ENCODE measurements at regions not wholly inside any gene's neighbourhood (a gene's known extent, or its start where the extent isn't known, plus 50 kb on each side); places are given as distances from the start of the nearest gene placed in this dataset.

DNA sequence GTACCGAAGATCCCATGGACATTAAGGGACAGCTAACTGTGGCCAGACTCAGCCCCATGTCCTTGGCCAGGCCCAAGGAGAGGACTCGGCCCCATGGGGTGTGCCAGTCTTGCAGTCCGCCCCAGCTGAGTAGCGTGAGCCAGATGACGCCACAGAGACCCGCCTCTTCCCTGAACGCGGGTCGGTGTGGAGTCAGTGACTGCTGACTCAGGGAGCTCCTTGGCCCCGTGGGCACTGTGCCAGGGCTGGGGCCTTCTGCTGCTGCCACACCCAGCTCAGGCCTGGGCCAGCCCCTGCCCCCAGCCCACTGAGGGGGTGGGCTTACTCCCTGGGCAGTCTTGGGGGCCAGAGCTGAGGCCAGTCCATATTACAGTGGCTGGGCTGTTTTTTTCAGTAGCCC is 52.8 kb downstream of the PLXNA1 start:
- Histone ChIP-seq H3K27me3 (replicated peaks in 1 of 4; ENCODE audit: control extremely low read depth in 1 of 4, control insufficient read depth in 3 of 4, insufficient read depth in 4 of 4, low read length in 3 of 4) (no peaks in the 10 kb centered on the region), H3K27ac (ENCODE audit: low read length in 2 of 2) (no peak overlapping the region), H3K9me3 (ENCODE audit: control extremely low read depth in 1 of 3, control insufficient read depth in 2 of 3, insufficient read depth in 1 of 3, low read length in 2 of 3) (no peaks in the 10 kb centered on the region), H3K9ac (ENCODE audit: low read length) (no peak overlapping the region), H2AFZ (ENCODE audit: insufficient read depth, low read depth, low read length, poor library complexity, severe bottlenecking) (no peak overlapping the region), H3K4me2 (replicated peaks; ENCODE audit: low read depth, low read length, poor library complexity, severe bottlenecking) (no peak overlapping the region), H3K4me1 (ENCODE audit: control insufficient read depth in 2 of 2, insufficient read depth in 2 of 2, low read length in 2 of 2) (no peaks in the 10 kb centered on the region), H3K36me3 (replicated peaks in 1 of 2; ENCODE audit: control extremely low read depth in 1 of 2, control insufficient read depth in 1 of 2, extremely low read depth in 1 of 2, insufficient read depth in 2 of 2, low read length in 1 of 2) (no peaks in the 10 kb centered on the region), H3K79me2 (ENCODE audit: control insufficient read depth, insufficient read depth, low read length) (no peaks in the 10 kb centered on the region), H3K4me3 (ENCODE audit: control extremely low read depth in 1 of 5, extremely low read depth in 1 of 5, insufficient read depth in 1 of 5, low read depth in 2 of 5, low read length in 4 of 5) (no peak overlapping the region), H4K20me1 (ENCODE audit: control insufficient read depth, insufficient read depth, low read length, poor library complexity, severe bottlenecking) (no peaks in the 10 kb centered on the region)
- no peaks in the 10 kb centered on the region for H3K9me3 Mint-ChIP-seq (ENCODE audit: insufficient read depth)
- H3K27me3 Mint-ChIP-seq: no peaks in the 10 kb centered on the region
- CTCF ChIA-PET: no interaction called here
- no peak overlapping the region for H3K27ac Mint-ChIP-seq
- ATAC-seq (ENCODE audit: low read depth) (no peak), DNase-seq (no peak)
- POLR2A ChIA-PET: no interaction called here
- H3K4me3 Mint-ChIP-seq: no peak overlapping the region
- TF ChIP-seq EZH2 (IDR thresholded peaks at IDR 0.05; ENCODE audit: borderline replicate concordance, insufficient read depth, low read depth, low read length, poor library complexity, severe bottlenecking): no peak
- TF ChIP-seq, protein P1, sequence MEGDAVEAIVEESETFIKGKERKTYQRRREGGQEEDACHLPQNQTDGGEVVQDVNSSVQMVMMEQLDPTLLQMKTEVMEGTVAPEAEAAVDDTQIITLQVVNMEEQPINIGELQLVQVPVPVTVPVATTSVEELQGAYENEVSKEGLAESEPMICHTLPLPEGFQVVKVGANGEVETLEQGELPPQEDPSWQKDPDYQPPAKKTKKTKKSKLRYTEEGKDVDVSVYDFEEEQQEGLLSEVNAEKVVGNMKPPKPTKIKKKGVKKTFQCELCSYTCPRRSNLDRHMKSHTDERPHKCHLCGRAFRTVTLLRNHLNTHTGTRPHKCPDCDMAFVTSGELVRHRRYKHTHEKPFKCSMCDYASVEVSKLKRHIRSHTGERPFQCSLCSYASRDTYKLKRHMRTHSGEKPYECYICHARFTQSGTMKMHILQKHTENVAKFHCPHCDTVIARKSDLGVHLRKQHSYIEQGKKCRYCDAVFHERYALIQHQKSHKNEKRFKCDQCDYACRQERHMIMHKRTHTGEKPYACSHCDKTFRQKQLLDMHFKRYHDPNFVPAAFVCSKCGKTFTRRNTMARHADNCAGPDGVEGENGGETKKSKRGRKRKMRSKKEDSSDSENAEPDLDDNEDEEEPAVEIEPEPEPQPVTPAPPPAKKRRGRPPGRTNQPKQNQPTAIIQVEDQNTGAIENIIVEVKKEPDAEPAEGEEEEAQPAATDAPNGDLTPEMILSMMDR (IDR thresholded peaks at IDR 0.05): no peak
- WGBS (ENCODE audit: insufficient coverage): 80% methylated on average over 10 of the region's 10 CpGs
- intact Hi-C loops (cut with micrococcal nuclease): no loop called here
- no peaks in the 10 kb centered on the region for H3K4me1 Mint-ChIP-seq

DNA sequence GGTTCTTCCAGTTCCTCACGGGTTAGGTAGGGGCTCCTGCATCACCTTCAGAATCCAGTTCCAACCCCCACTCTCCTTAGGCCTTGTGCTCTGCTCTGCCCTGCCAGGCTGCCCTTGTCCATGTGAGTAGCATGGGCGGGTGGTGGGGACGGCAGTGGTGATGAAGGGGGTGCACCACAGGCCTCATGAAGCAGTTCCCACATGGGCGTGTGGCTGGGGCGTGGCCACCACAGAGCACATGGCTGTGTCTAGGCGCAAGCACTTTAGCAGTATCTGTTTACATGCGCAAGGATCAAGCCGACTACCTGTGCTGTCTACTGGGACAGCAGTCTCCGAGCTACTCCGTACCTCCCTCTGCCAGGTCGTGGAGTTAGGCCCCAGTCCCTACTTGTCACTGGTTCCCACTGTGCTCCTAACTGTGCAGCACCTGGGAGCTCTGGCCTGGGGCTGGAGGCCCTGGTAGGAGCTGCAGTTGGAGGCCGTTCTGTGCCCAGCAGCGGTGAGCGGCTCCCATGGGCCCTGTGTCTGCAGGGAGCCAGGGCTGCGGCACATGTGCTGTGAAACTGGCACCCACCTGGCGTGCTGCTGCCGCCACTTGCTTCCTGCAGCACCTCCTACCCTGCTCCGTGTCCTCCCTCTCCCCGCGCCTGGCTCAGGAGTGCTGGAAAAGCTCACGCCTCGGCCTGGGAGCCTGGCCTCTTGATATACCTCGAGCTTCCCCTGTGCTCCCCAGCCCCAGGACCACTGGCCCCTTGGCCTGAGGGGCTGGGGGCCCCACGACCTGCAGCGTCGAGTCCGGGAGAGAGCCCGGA is 53.5 kb downstream of the PLXNA1 start:
- no peak overlapping the region for H3K4me3 Mint-ChIP-seq
- Histone ChIP-seq H4K20me1 (ENCODE audit: control insufficient read depth, insufficient read depth, low read length, poor library complexity, severe bottlenecking) (no peaks in the 10 kb centered on the region), H2AFZ (ENCODE audit: insufficient read depth, low read depth, low read length, poor library complexity, severe bottlenecking) (no peak overlapping the region), H3K4me2 (replicated peaks; ENCODE audit: low read depth, low read length, poor library complexity, severe bottlenecking) (no peak overlapping the region), H3K4me1 (ENCODE audit: control insufficient read depth in 2 of 2, insufficient read depth in 2 of 2, low read length in 2 of 2) (no peaks in the 10 kb centered on the region), H3K27me3 (replicated peaks in 1 of 4; ENCODE audit: control extremely low read depth in 1 of 4, control insufficient read depth in 3 of 4, insufficient read depth in 4 of 4, low read length in 3 of 4) (no peaks in the 10 kb centered on the region), H3K36me3 (replicated peaks in 1 of 2; ENCODE audit: control extremely low read depth in 1 of 2, control insufficient read depth in 1 of 2, extremely low read depth in 1 of 2, insufficient read depth in 2 of 2, low read length in 1 of 2) (no peaks in the 10 kb centered on the region), H3K79me2 (ENCODE audit: control insufficient read depth, insufficient read depth, low read length) (no peaks in the 10 kb centered on the region), H3K9me3 (ENCODE audit: control extremely low read depth in 1 of 3, control insufficient read depth in 2 of 3, insufficient read depth in 1 of 3, low read length in 2 of 3) (no peaks in the 10 kb centered on the region), H3K9ac (ENCODE audit: low read length) (no peak overlapping the region), H3K27ac (ENCODE audit: low read length in 2 of 2) (no peak overlapping the region), H3K4me3 (ENCODE audit: control extremely low read depth in 1 of 5, extremely low read depth in 1 of 5, insufficient read depth in 1 of 5, low read depth in 2 of 5, low read length in 4 of 5) (no peak overlapping the region)
- ATAC-seq (ENCODE audit: low read depth) (no peak), DNase-seq (no peak)
- no peaks in the 10 kb centered on the region for H3K4me1 Mint-ChIP-seq
- H3K27ac Mint-ChIP-seq: no peak overlapping the region
- H3K9me3 Mint-ChIP-seq (ENCODE audit: insufficient read depth): no peaks in the 10 kb centered on the region
- CTCF ChIA-PET: no interaction called here
- TF ChIP-seq EZH2 (IDR thresholded peaks at IDR 0.05; ENCODE audit: borderline replicate concordance, insufficient read depth, low read depth, low read length, poor library complexity, severe bottlenecking): no peak
- TF ChIP-seq, protein P1 (IDR thresholded peaks at IDR 0.05): no peak
- WGBS (ENCODE audit: insufficient coverage): 91% methylated on average over 28 of the region's 28 CpGs
- intact Hi-C loops (cut with micrococcal nuclease): no loop called here
- H3K27me3 Mint-ChIP-seq: no peaks in the 10 kb centered on the region
- POLR2A ChIA-PET: no interaction called here
